Amniotic epithelial cell (primary cell): ENCODE measurements at regions not wholly inside any gene's neighbourhood (a gene's known extent, or its start where the extent isn't known, plus 50 kb on each side); places are given as distances from the start of the nearest gene placed in this dataset.
"Not testable (repeated sequence)": the region's sequence is repeated elsewhere in the genome, so short reads cannot be mapped to it uniquely, and the experiment has no call there.

Experiments used
- DNase-seq: peaks from one replicate; pipeline ENCODE4 v3.0.0-alpha.2; 2010; ENCODE audit warnings: low read depth

GRCh38 chr19:28602675-28603298 is 610.2 kb downstream of the UQCRFS1 start:
- DNase-seq = no peak

- DNase-seq = no peak
Observed at GRCh38 chr19:28601723-28602440, 611.1 kb downstream of the UQCRFS1 start.

DNA sequence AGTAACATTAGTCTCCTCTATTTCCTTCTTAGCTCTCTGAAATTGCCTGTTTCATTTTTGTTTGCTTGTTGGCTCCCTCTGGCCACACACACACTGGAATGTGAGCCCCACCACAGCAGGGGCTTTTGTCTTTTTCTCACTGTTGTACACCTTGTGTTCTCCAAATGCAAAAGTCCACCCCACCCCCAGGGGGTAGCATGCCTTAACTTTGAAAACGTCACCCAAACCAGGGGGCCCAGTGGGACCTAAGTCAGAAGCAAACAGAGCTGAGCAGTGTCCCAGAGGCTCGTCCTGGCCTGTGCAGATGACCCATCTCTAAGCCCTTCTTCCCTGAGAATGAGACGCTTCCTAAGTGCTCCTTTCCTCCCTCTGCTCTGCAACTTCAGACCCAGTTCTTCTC is 614.1 kb downstream of the UQCRFS1 start:
- no peak for DNase-seq

- DNase-seq = no peak
Observed at GRCh38 chr19:28596561-28597071, 616.3 kb downstream of the UQCRFS1 start.

- no peak for DNase-seq
Observed at GRCh38 chr19:28595722-28596480, 617.0 kb downstream of the UQCRFS1 start.

DNA sequence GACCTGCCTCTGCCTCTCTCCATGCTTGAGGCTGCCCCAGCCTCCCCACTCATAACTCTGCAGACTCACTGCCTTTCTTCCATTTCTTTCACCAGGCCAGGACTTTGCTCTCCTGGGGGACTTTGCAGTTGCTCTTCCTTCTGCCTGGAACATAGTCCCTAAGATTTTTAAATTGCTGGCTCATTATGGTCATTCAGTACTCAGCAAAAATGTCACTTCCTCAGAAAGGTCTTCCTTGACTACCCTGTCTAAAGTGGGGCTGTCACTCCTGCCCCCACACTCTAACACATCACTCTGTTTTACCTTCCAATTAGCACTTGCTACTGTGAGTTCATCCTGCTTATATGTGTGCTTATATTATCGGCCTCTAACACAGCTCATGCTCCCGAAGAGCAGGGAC is 618.2 kb downstream of the UQCRFS1 start:
- DNase-seq = no peak

DNA sequence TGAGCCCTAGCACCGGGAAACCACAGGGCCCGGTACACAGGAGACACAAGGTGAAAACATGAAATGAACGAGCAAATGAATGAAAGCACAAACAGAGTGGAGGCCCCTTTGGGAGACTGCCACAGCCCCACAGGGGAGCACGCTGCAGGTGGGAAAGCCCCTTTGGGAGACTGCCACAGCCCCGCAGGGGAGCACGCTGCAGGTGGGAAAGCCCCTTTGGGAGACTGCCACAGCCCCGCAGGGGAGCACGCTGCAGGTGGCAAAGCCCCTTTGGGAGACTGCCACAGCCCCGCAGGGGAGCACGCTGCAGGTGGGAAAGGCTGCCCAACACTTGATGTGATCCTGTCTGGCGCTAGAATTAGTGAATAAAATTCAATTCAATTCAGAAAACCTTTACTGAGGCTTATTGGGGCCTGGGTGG is 623.0 kb downstream of the UQCRFS1 start:
- DNase-seq = not testable (repeated sequence)

DNA sequence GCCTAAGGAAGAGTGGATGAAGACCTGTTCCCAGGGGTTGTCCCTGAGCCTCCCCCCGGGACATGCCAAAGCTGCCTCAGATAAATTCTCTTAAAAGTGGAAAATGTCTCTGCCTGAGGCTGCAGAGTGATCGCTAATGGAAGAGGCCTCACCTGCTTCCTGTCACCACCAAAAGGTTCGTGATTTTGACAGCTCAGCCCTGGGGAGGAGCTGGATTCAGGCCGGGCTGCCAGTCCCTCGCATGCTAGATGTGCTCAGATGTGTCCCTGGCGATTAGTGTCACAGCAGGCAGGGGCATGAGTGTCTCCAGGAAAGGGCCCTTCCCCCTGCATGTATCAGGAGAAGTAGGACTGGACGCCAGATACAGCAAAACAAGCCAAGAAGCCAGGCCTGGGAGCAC is 626.5 kb downstream of the UQCRFS1 start:
- no peak for DNase-seq

- no peak for DNase-seq
Observed at GRCh38 chr19:28585796-28586195, 627.2 kb downstream of the UQCRFS1 start.

DNA sequence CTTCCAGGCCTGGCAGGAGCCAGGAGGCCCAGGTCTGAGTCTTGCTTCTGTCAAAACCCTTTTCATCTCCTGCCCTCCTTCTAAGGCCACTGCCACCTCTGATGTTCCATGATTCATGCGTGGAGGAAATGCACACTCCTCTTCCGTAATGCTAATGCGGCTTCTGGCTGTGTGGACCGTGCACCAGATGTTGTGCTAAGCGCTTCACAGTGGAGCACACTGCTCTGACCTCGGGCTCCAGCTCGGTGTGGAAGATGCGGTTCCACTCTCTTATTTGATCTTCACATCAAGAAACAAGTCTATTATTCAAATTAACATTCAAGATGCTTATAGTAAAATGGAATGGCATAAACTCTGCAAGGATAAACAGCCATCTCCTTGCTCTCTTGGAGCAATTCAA is 629.2 kb downstream of the UQCRFS1 start:
- DNase-seq = no peak

DNA sequence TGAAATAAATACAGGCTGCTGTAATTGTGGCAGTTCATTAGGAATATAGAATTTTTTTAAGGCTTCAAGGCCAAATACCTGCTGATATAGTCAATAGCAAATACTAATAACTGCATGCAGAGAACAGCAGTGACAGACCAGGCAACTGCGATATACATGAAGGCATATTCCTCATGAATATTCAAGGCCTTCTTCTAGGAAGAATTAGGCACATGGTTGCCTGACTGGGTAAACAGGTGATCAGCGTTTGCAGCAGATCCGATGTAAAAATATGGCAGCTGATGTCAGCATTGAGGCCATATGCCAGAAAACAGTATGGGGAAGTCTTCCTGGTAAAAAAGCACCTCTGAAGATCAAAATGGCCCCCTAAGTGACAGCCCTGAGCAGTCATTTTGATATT is 629.7 kb downstream of the UQCRFS1 start:
- no peak for DNase-seq

DNA sequence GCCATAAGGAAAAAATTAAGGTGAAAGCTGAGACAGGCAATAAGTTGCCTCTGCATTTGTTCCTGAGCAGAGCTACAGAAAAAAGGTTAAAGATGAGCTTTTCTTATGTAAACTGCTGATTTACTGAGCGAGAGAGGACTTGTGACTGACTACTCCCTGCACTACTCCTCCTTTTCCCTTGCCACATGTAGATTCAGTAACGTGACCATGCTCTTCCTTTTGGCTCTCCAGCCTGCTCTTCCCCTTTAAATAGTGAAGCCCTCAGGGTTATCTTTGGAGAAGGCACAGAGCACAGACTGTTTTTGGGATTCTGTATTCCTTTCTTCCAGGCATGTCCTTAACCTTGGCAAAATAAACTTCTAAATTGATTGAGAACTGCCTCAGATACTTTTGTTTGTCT is 630.2 kb downstream of the UQCRFS1 start:
- no peak for DNase-seq

DNA sequence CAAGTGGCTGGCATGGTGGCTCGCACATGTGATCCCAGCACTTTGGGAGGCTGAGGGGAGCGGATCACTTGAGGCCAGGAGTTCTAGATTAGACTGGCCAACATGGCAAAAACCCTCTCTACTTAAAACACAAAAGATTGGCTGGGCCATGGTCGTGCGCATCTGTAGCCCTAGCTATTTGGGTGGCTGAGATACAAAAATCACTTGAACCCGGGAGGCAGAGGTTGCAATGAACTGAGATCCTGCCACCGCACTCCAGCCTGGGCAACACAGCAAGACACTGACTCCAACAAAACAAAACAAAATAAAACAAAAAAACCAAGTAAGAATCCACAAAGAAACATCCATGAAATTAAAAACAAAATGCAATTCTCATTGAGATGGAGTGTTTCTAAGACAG is 630.6 kb downstream of the UQCRFS1 start:
- no peak for DNase-seq

- no peak for DNase-seq
Observed at GRCh38 chr19:28581468-28581770, 631.5 kb downstream of the UQCRFS1 start.

GRCh38 chr19:28578786-28579505 is 634.0 kb downstream of the UQCRFS1 start:
- no peak for DNase-seq

DNA sequence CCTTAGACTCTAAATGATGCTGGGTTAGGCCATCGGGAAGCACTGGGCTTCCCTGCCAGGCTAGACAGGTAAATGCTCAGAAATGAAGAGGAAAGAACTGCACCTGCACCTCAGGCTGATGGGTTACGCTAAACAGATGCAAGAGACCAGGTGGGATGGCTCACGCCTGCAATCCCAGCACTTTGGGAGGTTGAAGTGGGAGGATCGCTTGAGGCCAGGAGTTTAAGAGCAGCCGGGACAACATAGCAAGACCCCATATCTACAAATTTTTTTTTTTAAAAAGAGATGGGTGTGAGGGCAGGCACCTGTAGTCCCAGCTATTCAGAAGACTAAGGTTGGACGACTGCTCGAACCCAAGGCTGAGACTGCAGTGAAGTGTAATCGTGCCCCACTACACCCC is 634.7 kb downstream of the UQCRFS1 start:
- DNase-seq = no peak

GRCh38 chr19:28577666-28578065 is 635.3 kb downstream of the UQCRFS1 start:
- DNase-seq = no peak

GRCh38 chr19:28577233-28577632 is 635.7 kb downstream of the UQCRFS1 start:
- no peak for DNase-seq

- DNase-seq = no peak
Observed at GRCh38 chr19:28575816-28576215, 637.1 kb downstream of the UQCRFS1 start.

DNA sequence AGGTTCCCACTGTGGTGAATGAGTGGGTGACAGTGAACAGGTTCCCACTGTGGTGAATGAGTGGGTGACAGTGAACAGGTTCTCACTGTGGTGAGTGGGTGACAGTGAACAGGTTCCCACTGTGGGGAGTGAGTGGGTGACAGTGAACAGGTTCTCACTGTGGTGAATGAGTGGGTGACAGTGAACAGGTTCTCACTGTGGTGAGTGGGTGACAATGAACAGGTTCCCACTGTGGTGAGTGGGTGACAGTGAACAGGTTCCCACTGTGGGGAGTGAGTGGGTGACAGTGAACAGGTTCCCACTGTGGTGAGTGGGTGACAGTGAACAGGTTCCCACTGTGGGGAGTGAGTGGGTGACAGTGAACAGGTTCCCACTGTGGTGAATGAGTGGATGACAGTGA is 637.6 kb downstream of the UQCRFS1 start:
- not testable (repeated sequence) for DNase-seq

DNA sequence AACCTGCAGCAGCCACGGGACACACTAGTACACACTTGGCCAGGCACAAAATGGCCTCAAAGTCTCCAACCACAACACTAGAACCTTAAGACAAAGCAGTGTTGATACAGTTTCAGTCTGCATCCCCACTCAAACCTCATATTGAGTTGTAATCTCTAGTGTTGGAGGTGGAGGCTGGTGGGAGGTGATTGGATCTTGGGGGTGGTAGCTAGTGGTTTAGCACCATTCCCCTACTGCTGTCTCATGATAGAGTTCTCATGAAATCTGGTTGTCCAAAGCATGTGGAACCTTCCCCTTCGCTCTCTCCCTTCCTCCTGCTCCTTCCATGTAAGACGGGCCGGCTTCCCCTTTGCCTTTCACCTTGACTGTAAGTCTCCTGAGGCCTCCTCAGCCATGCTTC is 638.7 kb downstream of the UQCRFS1 start:
- no peak for DNase-seq
